ENCODE measurements at regions not wholly inside any gene's neighbourhood (a gene's known extent, or its start where the extent isn't known, plus 50 kb on each side); places are given as distances from the start of the nearest gene placed in this dataset.

GRCh38 chr6:166688901-166689300, 61.9 kb upstream of the RPS6KA2 start:
- TF ChIP-seq SIN3A (IDR thresholded peaks at IDR 0.05; ENCODE audit: borderline replicate concordance, insufficient read depth, low read length) (no peak), TAF1 (IDR thresholded peaks at IDR 0.05; ENCODE audit: borderline replicate concordance, insufficient read depth, low read length) (no peak), POLR2AphosphoS5 (IDR thresholded peaks at IDR 0.05; ENCODE audit: low read depth, low read length) (no peak), FOXP2 (optimal IDR thresholded peaks at IDR 0.05; ENCODE audit: borderline replicate concordance, extremely low read depth, extremely low read length, insufficient read depth) (no peak)
- TF ChIP-seq, protein P1, sequence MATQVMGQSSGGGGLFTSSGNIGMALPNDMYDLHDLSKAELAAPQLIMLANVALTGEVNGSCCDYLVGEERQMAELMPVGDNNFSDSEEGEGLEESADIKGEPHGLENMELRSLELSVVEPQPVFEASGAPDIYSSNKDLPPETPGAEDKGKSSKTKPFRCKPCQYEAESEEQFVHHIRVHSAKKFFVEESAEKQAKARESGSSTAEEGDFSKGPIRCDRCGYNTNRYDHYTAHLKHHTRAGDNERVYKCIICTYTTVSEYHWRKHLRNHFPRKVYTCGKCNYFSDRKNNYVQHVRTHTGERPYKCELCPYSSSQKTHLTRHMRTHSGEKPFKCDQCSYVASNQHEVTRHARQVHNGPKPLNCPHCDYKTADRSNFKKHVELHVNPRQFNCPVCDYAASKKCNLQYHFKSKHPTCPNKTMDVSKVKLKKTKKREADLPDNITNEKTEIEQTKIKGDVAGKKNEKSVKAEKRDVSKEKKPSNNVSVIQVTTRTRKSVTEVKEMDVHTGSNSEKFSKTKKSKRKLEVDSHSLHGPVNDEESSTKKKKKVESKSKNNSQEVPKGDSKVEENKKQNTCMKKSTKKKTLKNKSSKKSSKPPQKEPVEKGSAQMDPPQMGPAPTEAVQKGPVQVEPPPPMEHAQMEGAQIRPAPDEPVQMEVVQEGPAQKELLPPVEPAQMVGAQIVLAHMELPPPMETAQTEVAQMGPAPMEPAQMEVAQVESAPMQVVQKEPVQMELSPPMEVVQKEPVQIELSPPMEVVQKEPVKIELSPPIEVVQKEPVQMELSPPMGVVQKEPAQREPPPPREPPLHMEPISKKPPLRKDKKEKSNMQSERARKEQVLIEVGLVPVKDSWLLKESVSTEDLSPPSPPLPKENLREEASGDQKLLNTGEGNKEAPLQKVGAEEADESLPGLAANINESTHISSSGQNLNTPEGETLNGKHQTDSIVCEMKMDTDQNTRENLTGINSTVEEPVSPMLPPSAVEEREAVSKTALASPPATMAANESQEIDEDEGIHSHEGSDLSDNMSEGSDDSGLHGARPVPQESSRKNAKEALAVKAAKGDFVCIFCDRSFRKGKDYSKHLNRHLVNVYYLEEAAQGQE (IDR thresholded peaks at IDR 0.05; ENCODE audit: insufficient read depth in 1 of 2, low read depth in 2 of 2, low read length in 2 of 2) = no peak

DNA sequence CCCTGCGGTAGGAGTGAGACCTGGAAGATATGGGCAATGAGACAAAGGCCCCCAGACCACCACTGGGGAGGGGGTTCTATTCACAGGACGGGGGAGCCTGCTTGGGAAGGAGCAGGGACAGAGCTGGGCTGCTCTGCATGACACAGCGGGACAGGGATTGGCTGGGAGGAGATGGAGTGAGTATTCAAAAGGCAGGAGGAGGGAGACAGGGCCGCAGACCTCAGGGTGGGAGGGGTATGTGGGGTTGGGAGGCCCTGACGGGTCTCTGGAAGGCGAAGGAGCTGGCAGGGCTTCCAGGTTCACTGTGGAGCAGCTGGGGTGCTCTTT, 60.8 kb upstream of the RPS6KA2 start:
- TF ChIP-seq FOXP2 (optimal IDR thresholded peaks at IDR 0.05; ENCODE audit: borderline replicate concordance, extremely low read depth, extremely low read length, insufficient read depth) (no peak), TAF1 (IDR thresholded peaks at IDR 0.05; ENCODE audit: borderline replicate concordance, insufficient read depth, low read length) (no peak), POLR2AphosphoS5 (IDR thresholded peaks at IDR 0.05; ENCODE audit: low read depth, low read length) (no peak), SIN3A (IDR thresholded peaks at IDR 0.05; ENCODE audit: borderline replicate concordance, insufficient read depth, low read length) (no peak)
- TF ChIP-seq, protein P1 (IDR thresholded peaks at IDR 0.05; ENCODE audit: insufficient read depth in 1 of 2, low read depth in 2 of 2, low read length in 2 of 2) = no peak

- TF ChIP-seq POLR2AphosphoS5 (IDR thresholded peaks at IDR 0.05; ENCODE audit: low read depth, low read length) (no peak), FOXP2 (optimal IDR thresholded peaks at IDR 0.05; ENCODE audit: borderline replicate concordance, extremely low read depth, extremely low read length, insufficient read depth) (no peak), TAF1 (IDR thresholded peaks at IDR 0.05; ENCODE audit: borderline replicate concordance, insufficient read depth, low read length) (no peak), SIN3A (IDR thresholded peaks at IDR 0.05; ENCODE audit: borderline replicate concordance, insufficient read depth, low read length) (no peak)
- TF ChIP-seq, protein P1 (IDR thresholded peaks at IDR 0.05; ENCODE audit: insufficient read depth in 1 of 2, low read depth in 2 of 2, low read length in 2 of 2) = no peak
Observed at GRCh38 chr6:166687070-166687878, 60.2 kb upstream of the RPS6KA2 start.

GRCh38 chr6:166686317-166686716, 59.3 kb upstream of the RPS6KA2 start:
- TF ChIP-seq SIN3A (IDR thresholded peaks at IDR 0.05; ENCODE audit: borderline replicate concordance, insufficient read depth, low read length) = no peak
- TF ChIP-seq FOXP2 (optimal IDR thresholded peaks at IDR 0.05; ENCODE audit: borderline replicate concordance, extremely low read depth, extremely low read length, insufficient read depth) = no peak
- no peak for TF ChIP-seq POLR2AphosphoS5 (IDR thresholded peaks at IDR 0.05; ENCODE audit: low read depth, low read length)
- TF ChIP-seq TAF1 (IDR thresholded peaks at IDR 0.05; ENCODE audit: borderline replicate concordance, insufficient read depth, low read length) = no peak
- TF ChIP-seq, protein P1 (IDR thresholded peaks at IDR 0.05; ENCODE audit: insufficient read depth in 1 of 2, low read depth in 2 of 2, low read length in 2 of 2) = no peak

Data from PFSK-1 (cell line).